Liver (tissue), 3 donors: ENCODE measurements at regions not wholly inside any gene's neighbourhood (a gene's known extent, or its start where the extent isn't known, plus 50 kb on each side); places are given as distances from the start of the nearest gene placed in this dataset.

ENCODE experiments used
- JUND ChIP-seq, 2 donors: IDR thresholded peaks; 2 replicates each; pipeline ENCODE4 v1.6.1; 2016; ENCODE audit warnings: antibody characterized with exemption in 2 of 2
- RAD21 ChIP-seq, 2 donors: IDR thresholded peaks; 2 replicates each; pipeline ENCODE4 v1.6.1; 2016; ENCODE audit warnings: antibody characterized with exemption in 2 of 2, mild to moderate bottlenecking in 2 of 2
- SP1 ChIP-seq: IDR thresholded peaks from 2 replicates; pipeline ENCODE4 v1.6.1; 2018; ENCODE audit warnings: antibody characterized with exemption, mild to moderate bottlenecking
- TAF1 ChIP-seq: conservative IDR thresholded peaks from 2 replicates; pipeline ENCODE4 v1.6.1; 2016; ENCODE audit warnings: antibody characterized with exemption, mild to moderate bottlenecking
- YY1 ChIP-seq: IDR thresholded peaks from 2 replicates; pipeline ENCODE4 v1.6.1; 2016; ENCODE audit warnings: antibody characterized with exemption, mild to moderate bottlenecking
- ZBTB33 ChIP-seq: IDR thresholded peaks from 2 replicates; pipeline ENCODE4 v1.6.1; 2016; ENCODE audit warnings: antibody characterized with exemption
- TF ChIP-seq, protein P1 (sequence below): fragments of 150-350 bp; IDR thresholded peaks from 2 replicates; pipeline ENCODE4 v1.5.1; 2017; ENCODE audit warnings: improper control_type of control experiment, low read depth, low read length; ENCODE audit not compliant: missing input control
- TF ChIP-seq, protein P2 (sequence below): IDR thresholded peaks from 2 replicates; pipeline ENCODE4 v1.6.1; 2016; ENCODE audit warnings: antibody characterized with exemption, mild to moderate bottlenecking
- donor health status: healthy.
- donor health status: healthy.

GRCh38 chr13:60720590-60720989 is 323.6 kb downstream of the TDRD3 start:
- TF ChIP-seq JUND (IDR thresholded peaks at IDR 0.05) (no peak), RAD21 (IDR thresholded peaks at IDR 0.05) (no peak), YY1 (no peak), ZBTB33 (no peak), SP1 (no peak), TAF1 (no peak)
- TF ChIP-seq, protein P1, sequence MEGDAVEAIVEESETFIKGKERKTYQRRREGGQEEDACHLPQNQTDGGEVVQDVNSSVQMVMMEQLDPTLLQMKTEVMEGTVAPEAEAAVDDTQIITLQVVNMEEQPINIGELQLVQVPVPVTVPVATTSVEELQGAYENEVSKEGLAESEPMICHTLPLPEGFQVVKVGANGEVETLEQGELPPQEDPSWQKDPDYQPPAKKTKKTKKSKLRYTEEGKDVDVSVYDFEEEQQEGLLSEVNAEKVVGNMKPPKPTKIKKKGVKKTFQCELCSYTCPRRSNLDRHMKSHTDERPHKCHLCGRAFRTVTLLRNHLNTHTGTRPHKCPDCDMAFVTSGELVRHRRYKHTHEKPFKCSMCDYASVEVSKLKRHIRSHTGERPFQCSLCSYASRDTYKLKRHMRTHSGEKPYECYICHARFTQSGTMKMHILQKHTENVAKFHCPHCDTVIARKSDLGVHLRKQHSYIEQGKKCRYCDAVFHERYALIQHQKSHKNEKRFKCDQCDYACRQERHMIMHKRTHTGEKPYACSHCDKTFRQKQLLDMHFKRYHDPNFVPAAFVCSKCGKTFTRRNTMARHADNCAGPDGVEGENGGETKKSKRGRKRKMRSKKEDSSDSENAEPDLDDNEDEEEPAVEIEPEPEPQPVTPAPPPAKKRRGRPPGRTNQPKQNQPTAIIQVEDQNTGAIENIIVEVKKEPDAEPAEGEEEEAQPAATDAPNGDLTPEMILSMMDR = no peak
- TF ChIP-seq, protein P2, sequence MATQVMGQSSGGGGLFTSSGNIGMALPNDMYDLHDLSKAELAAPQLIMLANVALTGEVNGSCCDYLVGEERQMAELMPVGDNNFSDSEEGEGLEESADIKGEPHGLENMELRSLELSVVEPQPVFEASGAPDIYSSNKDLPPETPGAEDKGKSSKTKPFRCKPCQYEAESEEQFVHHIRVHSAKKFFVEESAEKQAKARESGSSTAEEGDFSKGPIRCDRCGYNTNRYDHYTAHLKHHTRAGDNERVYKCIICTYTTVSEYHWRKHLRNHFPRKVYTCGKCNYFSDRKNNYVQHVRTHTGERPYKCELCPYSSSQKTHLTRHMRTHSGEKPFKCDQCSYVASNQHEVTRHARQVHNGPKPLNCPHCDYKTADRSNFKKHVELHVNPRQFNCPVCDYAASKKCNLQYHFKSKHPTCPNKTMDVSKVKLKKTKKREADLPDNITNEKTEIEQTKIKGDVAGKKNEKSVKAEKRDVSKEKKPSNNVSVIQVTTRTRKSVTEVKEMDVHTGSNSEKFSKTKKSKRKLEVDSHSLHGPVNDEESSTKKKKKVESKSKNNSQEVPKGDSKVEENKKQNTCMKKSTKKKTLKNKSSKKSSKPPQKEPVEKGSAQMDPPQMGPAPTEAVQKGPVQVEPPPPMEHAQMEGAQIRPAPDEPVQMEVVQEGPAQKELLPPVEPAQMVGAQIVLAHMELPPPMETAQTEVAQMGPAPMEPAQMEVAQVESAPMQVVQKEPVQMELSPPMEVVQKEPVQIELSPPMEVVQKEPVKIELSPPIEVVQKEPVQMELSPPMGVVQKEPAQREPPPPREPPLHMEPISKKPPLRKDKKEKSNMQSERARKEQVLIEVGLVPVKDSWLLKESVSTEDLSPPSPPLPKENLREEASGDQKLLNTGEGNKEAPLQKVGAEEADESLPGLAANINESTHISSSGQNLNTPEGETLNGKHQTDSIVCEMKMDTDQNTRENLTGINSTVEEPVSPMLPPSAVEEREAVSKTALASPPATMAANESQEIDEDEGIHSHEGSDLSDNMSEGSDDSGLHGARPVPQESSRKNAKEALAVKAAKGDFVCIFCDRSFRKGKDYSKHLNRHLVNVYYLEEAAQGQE = no peak
